GM21723 (cell line): ENCODE measurements at regions not wholly inside any gene's neighbourhood (a gene's known extent, or its start where the extent isn't known, plus 50 kb on each side); places are given as distances from the start of the nearest gene placed in this dataset.
"Not testable (repeated sequence)": the region's sequence is repeated elsewhere in the genome, so short reads cannot be mapped to it uniquely, and the experiment has no call there.

ENCODE experiments used
- ATAC-seq: cut with Tn5 transposase; IDR thresholded peaks from one replicate; pipeline ENCODE4 v1.9.1; 2021; ENCODE audit warnings: mild to moderate bottlenecking, moderate library complexity; ENCODE audit not compliant: unreplicated experiment

- ATAC-seq: no peak
Measured at GRCh38 chr20:40010483-40010882, 678.6 kb downstream of the MAFB start.

GRCh38 chr20:40009542-40009941 is 679.5 kb downstream of the MAFB start:
- no peak for ATAC-seq

- ATAC-seq: no peak
Measured at GRCh38 chr20:40008177-40008576, 680.9 kb downstream of the MAFB start.

GRCh38 chr20:40006168-40006860 is 682.7 kb downstream of the MAFB start:
- ATAC-seq: no peak

GRCh38 chr20:40004092-40004491 is 684.9 kb downstream of the MAFB start:
- ATAC-seq: not testable (repeated sequence)

GRCh38 chr20:39993742-39994141 is 695.3 kb downstream of the MAFB start:
- no peak for ATAC-seq

- ATAC-seq: no peak
Measured at GRCh38 chr20:39990692-39991091, 698.3 kb downstream of the MAFB start.

- ATAC-seq: no peak
Measured at GRCh38 chr20:39988991-39989390, 700.0 kb downstream of the MAFB start.

GRCh38 chr20:39986173-39986904 is 702.7 kb downstream of the MAFB start:
- ATAC-seq: no peak

- ATAC-seq: no peak
Measured at GRCh38 chr20:39985271-39985827, 703.7 kb downstream of the MAFB start.

- no peak for ATAC-seq
Measured at GRCh38 chr20:39983655-39984054, 705.4 kb downstream of the MAFB start.

GRCh38 chr20:39983183-39983582 is 705.9 kb downstream of the MAFB start:
- no peak for ATAC-seq

- ATAC-seq: no peak
Measured at GRCh38 chr20:39974966-39975501, 714.0 kb downstream of the MAFB start.

GRCh38 chr20:39968495-39968894 is 720.5 kb downstream of the MAFB start:
- ATAC-seq: no peak

GRCh38 chr20:39967806-39968205 is 721.2 kb downstream of the MAFB start:
- ATAC-seq: no peak

GRCh38 chr20:39961637-39962244 is 727.3 kb downstream of the MAFB start:
- no peak for ATAC-seq

- no peak for ATAC-seq
Measured at GRCh38 chr20:39960522-39961428, 728.3 kb downstream of the MAFB start.

GRCh38 chr20:39957911-39958310 is 731.1 kb downstream of the MAFB start:
- ATAC-seq: not testable (repeated sequence)

GRCh38 chr20:39954621-39955020 is 734.4 kb downstream of the MAFB start:
- no peak for ATAC-seq

GRCh38 chr20:39946931-39947330 is 742.1 kb downstream of the MAFB start:
- ATAC-seq: no peak
